ENCODE measurements at regions not wholly inside any gene's neighbourhood (a gene's known extent, or its start where the extent isn't known, plus 50 kb on each side); places are given as distances from the start of the nearest gene placed in this dataset.

DNA sequence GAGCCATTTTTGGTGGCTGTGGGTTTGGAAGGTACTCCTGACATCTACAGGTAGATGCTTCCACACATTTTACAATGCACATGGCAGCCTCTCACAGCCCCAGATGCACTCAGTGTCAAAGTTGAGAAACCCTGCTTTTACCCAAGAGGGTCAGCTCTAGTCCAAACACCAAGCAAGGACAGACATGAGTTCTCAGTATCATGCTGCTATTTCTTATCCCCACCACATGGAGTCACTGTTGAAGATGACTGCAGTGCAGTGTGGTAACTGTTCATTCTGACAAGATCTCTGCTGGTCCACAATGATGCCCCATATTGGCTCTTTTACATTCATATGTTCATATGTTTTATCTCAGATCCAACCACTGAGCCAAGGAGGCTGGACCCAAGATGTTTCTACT lies 50.5 kb upstream of the SALL1 start:
- DNase-seq: no peak

All from GF-D8 (cell line).